ENCODE measurements at regions not wholly inside any gene's neighbourhood (a gene's known extent, or its start where the extent isn't known, plus 50 kb on each side); places are given as distances from the start of the nearest gene placed in this dataset.

DNA sequence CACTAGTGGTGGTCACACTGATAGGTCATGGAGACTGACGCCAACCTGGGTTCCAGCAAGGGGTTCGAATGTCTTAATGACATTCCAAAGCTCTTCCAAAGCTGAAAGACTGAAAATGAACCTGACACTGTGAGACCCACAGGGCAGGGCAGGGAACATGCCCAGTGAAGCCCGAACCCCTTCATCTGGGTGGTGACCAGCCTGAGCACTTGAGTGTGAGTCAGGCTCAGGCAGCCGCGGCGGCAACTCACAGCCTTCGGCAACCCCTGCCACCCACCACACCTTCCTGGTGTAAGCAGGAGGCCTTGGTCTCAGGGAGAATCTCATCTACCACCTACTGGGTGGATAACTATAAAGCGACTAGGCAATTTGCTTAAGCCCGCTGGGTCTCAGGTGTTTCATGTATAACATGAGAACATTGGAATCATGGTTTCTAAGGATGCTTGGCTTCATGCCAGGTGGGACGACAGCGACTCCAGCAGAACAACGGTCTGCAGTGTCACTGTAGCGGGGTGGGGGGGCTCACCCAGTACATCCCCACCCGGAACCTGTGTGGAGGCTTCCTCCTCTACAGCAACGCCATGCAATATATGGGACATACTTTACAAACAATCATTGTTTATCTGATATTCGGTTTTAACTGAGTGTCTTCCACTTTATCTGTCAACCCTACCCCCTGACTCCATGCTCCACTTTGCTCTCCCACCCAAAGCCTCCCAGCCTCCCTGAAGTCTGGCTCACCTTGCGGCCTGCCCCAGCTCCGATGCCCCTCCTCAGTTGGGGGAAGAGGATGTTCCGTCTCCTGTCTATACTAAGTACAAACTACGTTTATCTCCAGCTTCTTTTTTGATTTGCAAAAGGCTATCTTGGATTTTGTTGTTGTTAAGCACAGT lies 125.0 kb upstream of the MEF2A start:
- no peaks in the 10 kb centered on the region for H3K27me3 ChIP-seq (ENCODE audit: control insufficient read depth, insufficient read depth, low read length, poor library complexity, severe bottlenecking)
- H3K36me3 ChIP-seq (ENCODE audit: control insufficient read depth, insufficient read depth, low read length), result no peaks in the 10 kb centered on the region
- WGBS, 2 experiments, result 94 to 95% methylated on average over 18 to 20 of the region's 20 CpGs
- H3K4me3 ChIP-seq (ENCODE audit: insufficient read depth, low read depth, low read length), result no peak overlapping the region
- no peak overlapping the region for H3K27ac ChIP-seq (ENCODE audit: insufficient read depth, low read depth, low read length, poor library complexity, severe bottlenecking)
- H3K9me3 ChIP-seq (ENCODE audit: control insufficient read depth, low read length), result no peaks in the 10 kb centered on the region
- peaks cover 23% of the 10 kb centered on the region for H3K4me1 ChIP-seq (ENCODE audit: control insufficient read depth, insufficient read depth, low read length)

DNA sequence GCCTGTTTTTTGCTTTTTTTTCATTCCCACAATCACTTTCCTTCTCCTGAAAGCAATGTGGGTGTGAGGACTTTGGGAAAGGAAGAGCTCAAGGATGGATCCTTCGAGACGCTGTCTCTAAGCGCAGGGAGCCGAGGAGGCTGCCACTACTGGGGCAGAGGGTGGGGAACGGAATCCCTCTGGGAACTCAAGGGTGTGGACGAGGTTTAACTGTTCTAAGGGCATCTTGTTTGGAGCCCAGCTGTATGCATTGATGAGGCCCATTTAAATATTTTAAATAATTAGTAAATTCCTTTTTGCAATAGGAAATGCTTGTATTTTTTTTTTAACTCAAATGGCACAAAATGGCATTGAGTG lies 124.4 kb upstream of the MEF2A start:
- no peaks in the 10 kb centered on the region for H3K9me3 ChIP-seq (ENCODE audit: control insufficient read depth, low read length)
- no peak overlapping the region for H3K27ac ChIP-seq (ENCODE audit: insufficient read depth, low read depth, low read length, poor library complexity, severe bottlenecking)
- H3K36me3 ChIP-seq (ENCODE audit: control insufficient read depth, insufficient read depth, low read length), result no peaks in the 10 kb centered on the region
- H3K4me3 ChIP-seq (ENCODE audit: insufficient read depth, low read depth, low read length), result no peak overlapping the region
- H3K4me1 ChIP-seq (ENCODE audit: control insufficient read depth, insufficient read depth, low read length), result peaks cover 18% of the 10 kb centered on the region
- no peaks in the 10 kb centered on the region for H3K27me3 ChIP-seq (ENCODE audit: control insufficient read depth, insufficient read depth, low read length, poor library complexity, severe bottlenecking)
- WGBS, 2 experiments, result 92 to 94% methylated on average over 6 of the region's 6 CpGs

DNA sequence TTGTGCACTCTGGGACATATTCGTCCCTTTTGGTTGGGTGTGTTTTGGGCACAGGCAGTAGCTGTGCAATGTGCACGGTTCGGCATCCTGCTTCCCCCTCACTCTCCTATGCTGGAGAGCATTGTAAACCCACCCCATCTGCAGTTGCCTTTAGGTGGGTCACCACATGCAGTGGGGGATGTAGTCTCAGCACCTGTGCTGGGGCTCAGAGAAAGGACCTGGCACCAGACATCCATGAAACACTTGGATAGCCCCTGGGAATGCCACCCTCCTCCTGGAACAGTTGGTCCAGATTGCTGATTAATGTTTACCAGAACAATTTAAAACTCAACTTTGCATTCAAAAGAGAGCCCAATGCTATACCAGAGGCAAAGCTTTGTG lies 123.9 kb upstream of the MEF2A start:
- no peaks in the 10 kb centered on the region for H3K36me3 ChIP-seq (ENCODE audit: control insufficient read depth, insufficient read depth, low read length)
- H3K4me3 ChIP-seq (ENCODE audit: insufficient read depth, low read depth, low read length), result no peak overlapping the region
- no peaks in the 10 kb centered on the region for H3K27me3 ChIP-seq (ENCODE audit: control insufficient read depth, insufficient read depth, low read length, poor library complexity, severe bottlenecking)
- no peaks in the 10 kb centered on the region for H3K9me3 ChIP-seq (ENCODE audit: control insufficient read depth, low read length)
- WGBS, 2 experiments, result 97% methylated on average over 3 of the region's 3 CpGs
- H3K27ac ChIP-seq (ENCODE audit: insufficient read depth, low read depth, low read length, poor library complexity, severe bottlenecking), result no peak overlapping the region
- H3K4me1 ChIP-seq (ENCODE audit: control insufficient read depth, insufficient read depth, low read length), result peaks cover 18% of the 10 kb centered on the region

DNA sequence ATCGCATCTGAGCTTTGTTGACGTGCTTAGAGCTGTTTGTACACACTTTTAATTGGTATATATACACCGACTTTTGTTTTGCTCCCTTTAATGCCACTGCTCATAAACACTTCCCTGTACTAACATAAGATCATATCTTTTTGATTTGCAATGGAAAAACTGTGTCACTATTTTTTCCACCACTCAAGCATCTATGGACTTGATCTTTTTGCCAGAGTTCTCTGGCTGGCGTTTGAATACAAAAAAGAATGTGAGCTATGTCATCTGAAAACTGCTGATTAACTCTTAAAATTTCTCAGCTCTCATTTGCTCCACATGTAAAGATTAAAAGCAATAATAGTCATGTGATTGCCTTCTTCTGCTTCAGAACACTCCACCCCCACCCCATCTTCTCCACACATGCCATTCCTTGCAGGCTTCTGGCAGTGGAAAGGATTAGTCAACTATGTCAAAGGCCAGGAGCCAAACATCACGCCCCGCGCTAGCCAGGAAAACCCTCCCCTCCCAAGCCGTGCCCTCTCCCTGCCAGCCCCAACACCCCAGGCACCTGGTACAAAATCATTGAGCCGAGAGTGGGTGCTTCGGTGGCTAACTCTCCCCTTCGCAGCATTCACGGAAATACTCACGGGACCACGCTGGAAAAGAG lies 123.4 kb upstream of the MEF2A start:
- 87 to 89% methylated on average over 14 of the region's 14 CpGs for WGBS, 2 experiments
- Histone ChIP-seq H3K27ac (ENCODE audit: insufficient read depth, low read depth, low read length, poor library complexity, severe bottlenecking) (no peak overlapping the region), H3K9me3 (ENCODE audit: control insufficient read depth, low read length) (no peaks in the 10 kb centered on the region), H3K27me3 (ENCODE audit: control insufficient read depth, insufficient read depth, low read length, poor library complexity, severe bottlenecking) (no peaks in the 10 kb centered on the region), H3K36me3 (ENCODE audit: control insufficient read depth, insufficient read depth, low read length) (no peaks in the 10 kb centered on the region), H3K4me3 (ENCODE audit: insufficient read depth, low read depth, low read length) (no peak overlapping the region), H3K4me1 (ENCODE audit: control insufficient read depth, insufficient read depth, low read length) (peaks cover 18% of the 10 kb centered on the region)

DNA sequence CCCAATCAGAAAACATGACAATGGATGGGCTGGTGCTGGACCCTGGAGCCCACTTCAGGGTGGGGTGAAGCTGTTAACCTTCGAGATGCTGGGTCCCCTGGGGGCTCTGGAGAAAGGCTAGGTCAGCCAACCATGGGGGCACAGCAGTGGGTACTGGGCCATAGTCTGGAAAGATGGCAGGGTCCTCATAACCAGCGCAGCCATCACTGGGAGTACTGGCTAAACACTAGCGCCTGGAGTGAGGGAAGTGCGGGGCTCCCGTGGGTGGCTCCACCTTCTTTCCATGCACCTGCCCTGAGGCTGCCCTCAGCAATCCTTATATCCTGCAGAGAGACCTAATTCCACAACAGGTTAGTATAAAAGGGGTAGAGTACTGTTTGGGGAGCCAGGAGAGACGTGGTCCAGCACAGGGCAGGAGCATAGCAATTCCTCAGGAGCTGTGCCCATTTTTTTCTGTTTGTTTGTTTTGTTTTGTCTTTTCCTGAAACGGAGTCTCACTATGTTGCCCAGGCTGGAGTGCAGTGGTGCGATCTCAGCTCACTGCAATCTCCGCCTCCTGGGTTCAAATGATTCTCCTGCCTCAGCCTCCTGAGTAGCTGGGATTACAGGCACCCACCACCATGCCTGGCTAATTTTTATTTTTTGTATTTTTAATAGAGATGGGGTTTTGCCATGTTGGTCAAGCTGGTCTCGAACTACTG lies 122.6 kb upstream of the MEF2A start:
- Histone ChIP-seq H3K9me3 (ENCODE audit: control insufficient read depth, low read length) (no peaks in the 10 kb centered on the region), H3K4me1 (ENCODE audit: control insufficient read depth, insufficient read depth, low read length) (peaks cover 12% of the 10 kb centered on the region), H3K27me3 (ENCODE audit: control insufficient read depth, insufficient read depth, low read length, poor library complexity, severe bottlenecking) (no peaks in the 10 kb centered on the region), H3K4me3 (ENCODE audit: insufficient read depth, low read depth, low read length) (no peak overlapping the region), H3K36me3 (ENCODE audit: control insufficient read depth, insufficient read depth, low read length) (no peaks in the 10 kb centered on the region), H3K27ac (ENCODE audit: insufficient read depth, low read depth, low read length, poor library complexity, severe bottlenecking) (no peak overlapping the region)
- 84 to 89% methylated on average over 10 of the region's 10 CpGs for WGBS, 2 experiments

DNA sequence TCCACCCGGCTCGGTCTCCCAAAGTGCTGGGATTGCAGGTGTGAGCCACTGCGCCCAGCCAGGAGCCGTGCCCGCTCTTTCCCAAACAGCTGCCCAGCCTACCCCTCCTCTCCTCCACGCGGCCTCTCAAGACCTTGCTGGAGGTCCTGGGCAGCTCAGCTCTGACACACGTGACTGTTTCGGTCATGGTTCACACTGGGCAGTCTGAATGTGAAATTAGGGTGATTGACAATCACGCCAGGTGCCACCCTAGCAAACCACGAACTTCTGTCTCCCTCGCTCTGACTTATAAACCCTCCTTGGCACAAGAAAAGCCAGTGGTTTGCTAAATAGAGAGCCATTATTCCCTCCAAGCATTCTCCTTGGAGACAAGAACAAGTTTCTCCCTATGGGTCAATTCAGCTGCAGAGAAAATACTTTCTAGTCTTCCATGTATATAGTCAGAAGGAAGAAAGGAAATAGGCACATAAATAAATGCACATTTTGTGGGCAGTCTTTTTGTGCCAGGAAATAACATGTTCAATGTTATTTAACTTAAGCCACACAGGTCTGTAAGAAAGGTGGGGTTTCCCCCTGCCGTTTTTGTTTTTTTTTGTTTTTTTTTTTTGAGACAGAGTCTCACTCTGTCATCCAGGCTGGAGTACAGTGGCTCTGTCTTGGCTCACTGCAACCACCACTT lies 121.9 kb upstream of the MEF2A start:
- Histone ChIP-seq H3K4me1 (ENCODE audit: control insufficient read depth, insufficient read depth, low read length) (peaks cover 5% of the 10 kb centered on the region), H3K36me3 (ENCODE audit: control insufficient read depth, insufficient read depth, low read length) (no peaks in the 10 kb centered on the region), H3K4me3 (ENCODE audit: insufficient read depth, low read depth, low read length) (no peak overlapping the region), H3K27ac (ENCODE audit: insufficient read depth, low read depth, low read length, poor library complexity, severe bottlenecking) (no peak overlapping the region), H3K27me3 (ENCODE audit: control insufficient read depth, insufficient read depth, low read length, poor library complexity, severe bottlenecking) (no peaks in the 10 kb centered on the region), H3K9me3 (ENCODE audit: control insufficient read depth, low read length) (no peaks in the 10 kb centered on the region)
- 85 to 88% methylated on average over 13 of the region's 13 CpGs for WGBS, 2 experiments

DNA sequence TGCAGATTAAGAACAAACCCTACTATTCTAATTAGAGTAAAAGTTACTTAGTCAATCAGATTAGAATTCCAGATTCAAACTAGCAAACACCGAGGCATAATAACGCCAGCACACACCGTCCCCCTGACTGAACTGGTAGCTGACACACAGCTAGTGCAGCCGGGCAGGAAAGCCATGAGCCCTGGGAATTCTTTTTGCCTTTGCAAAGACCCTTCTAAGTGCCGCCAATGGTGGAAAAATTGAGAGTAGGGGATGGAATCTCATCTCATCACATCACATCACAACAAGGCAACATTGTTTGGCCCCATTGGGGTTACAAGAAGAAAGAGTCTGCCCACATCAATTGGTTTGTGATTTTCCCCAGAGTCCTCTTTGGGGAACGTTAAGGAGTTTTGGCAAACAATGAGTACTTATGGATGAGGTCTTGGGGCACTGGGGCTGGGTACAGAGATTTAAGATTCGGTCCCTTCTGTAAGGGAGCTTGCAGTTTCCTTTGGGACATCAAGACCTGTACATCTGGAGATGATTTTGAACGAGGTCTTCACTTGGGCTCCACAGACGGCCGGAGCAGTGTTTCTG lies 120.4 kb upstream of the MEF2A start:
- Histone ChIP-seq H3K36me3 (ENCODE audit: control insufficient read depth, insufficient read depth, low read length) (no peaks in the 10 kb centered on the region), H3K27ac (ENCODE audit: insufficient read depth, low read depth, low read length, poor library complexity, severe bottlenecking) (no peak overlapping the region), H3K9me3 (ENCODE audit: control insufficient read depth, low read length) (no peaks in the 10 kb centered on the region), H3K27me3 (ENCODE audit: control insufficient read depth, insufficient read depth, low read length, poor library complexity, severe bottlenecking) (no peaks in the 10 kb centered on the region), H3K4me1 (ENCODE audit: control insufficient read depth, insufficient read depth, low read length) (peaks cover 5% of the 10 kb centered on the region), H3K4me3 (ENCODE audit: insufficient read depth, low read depth, low read length) (no peak overlapping the region)
- 92 to 95% methylated on average over 9 to 10 of the region's 10 CpGs for WGBS, 2 experiments

DNA sequence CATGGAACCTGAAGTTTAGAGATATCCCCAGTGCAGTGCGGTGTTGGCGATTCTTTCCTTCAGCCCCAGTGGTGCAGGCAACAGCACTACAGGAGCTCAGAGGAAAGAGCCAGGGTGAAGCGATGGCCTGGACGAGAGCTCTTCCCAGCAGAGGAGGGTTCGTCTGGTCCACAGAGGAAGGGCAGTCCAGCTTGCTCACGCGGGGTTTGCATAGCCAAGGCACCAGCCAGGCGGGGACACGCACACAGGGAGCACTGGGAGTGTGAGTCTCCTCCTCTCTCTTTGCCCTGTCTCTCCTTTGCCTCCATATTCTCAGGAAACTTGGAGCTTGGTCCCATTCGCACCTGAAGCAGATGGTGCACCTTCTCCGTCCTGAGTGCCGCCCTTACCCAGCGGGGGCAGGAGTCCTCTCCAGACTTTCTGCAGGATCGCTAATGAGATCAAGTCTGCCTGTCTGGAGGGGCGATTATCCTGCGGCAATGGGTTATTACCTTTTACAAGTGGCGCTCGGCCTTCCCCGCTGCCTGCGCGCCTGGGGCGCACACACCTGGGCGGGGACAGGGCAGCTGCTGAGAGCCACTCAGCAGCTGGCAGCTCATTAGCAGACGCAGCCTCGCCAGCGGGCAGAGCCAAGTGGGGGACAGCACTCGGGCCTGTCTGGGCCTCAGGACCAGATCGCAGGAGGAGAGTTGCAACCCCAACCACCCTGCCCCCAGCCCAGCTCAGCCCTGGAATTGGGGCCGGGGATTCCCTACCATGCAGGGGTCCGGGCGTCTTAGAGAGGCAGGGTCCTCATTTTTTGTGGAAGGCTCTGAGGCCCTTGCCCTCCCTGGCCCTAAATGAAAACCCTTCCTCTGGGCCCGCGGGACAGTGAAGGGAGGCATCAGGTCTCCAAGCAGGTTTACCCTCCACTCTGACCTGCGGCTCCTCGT lies 119.0 kb upstream of the MEF2A start:
- H3K36me3 ChIP-seq (ENCODE audit: control insufficient read depth, insufficient read depth, low read length), result no peaks in the 10 kb centered on the region
- peaks cover 1% of the 10 kb centered on the region for H3K4me1 ChIP-seq (ENCODE audit: control insufficient read depth, insufficient read depth, low read length)
- H3K4me3 ChIP-seq (ENCODE audit: insufficient read depth, low read depth, low read length), result no peak overlapping the region
- H3K9me3 ChIP-seq (ENCODE audit: control insufficient read depth, low read length), result no peaks in the 10 kb centered on the region
- H3K27ac ChIP-seq (ENCODE audit: insufficient read depth, low read depth, low read length, poor library complexity, severe bottlenecking), result no peak overlapping the region
- no peaks in the 10 kb centered on the region for H3K27me3 ChIP-seq (ENCODE audit: control insufficient read depth, insufficient read depth, low read length, poor library complexity, severe bottlenecking)
- 93 to 94% methylated on average over 35 of the region's 35 CpGs for WGBS, 2 experiments

Measured in ectodermal cell (in vitro differentiated cells).